SHP77 (cell line): ENCODE measurements at regions not wholly inside any gene's neighbourhood (a gene's known extent, or its start where the extent isn't known, plus 50 kb on each side); places are given as distances from the start of the nearest gene placed in this dataset.

Experiments
- DNase-seq, 2 experiments: peaks; one replicate each; lab custom pipeline; 2025; lab: John Stamatoyannopoulos, UW

GRCh38 chr4:124219389-124219788 is 493.1 kb downstream of the ANKRD50 start:
- DNase-seq: no peak

GRCh38 chr4:124224256-124224655 is 488.3 kb downstream of the ANKRD50 start:
- no peak for DNase-seq

GRCh38 chr4:124227981-124228380 is 484.6 kb downstream of the ANKRD50 start:
- DNase-seq: no peak

- DNase-seq: no peak
Measured at GRCh38 chr4:124230268-124230667, 482.3 kb downstream of the ANKRD50 start.

- no peak for DNase-seq
Measured at GRCh38 chr4:124234771-124235170, 477.8 kb downstream of the ANKRD50 start.

GRCh38 chr4:124243671-124244366 is 468.7 kb downstream of the ANKRD50 start:
- DNase-seq: no peak

GRCh38 chr4:124253080-124253479 is 459.5 kb downstream of the ANKRD50 start:
- DNase-seq: peak; percentile 63 to 72

- DNase-seq: peak; percentile 21 to 49
Measured at GRCh38 chr4:124262211-124263179, 450.0 kb downstream of the ANKRD50 start.

- DNase-seq: no peak
Measured at GRCh38 chr4:124265701-124266100, 446.8 kb downstream of the ANKRD50 start.

GRCh38 chr4:124266721-124267120 is 445.8 kb downstream of the ANKRD50 start:
- DNase-seq: no peak

GRCh38 chr4:124276461-124276860 is 436.1 kb downstream of the ANKRD50 start:
- DNase-seq: no peak

GRCh38 chr4:124277691-124278090 is 434.8 kb downstream of the ANKRD50 start:
- DNase-seq: no peak

- no peak for DNase-seq
Measured at GRCh38 chr4:124278477-124278876, 434.1 kb downstream of the ANKRD50 start.

- DNase-seq: peak; percentile 15 to 39
Measured at GRCh38 chr4:124279741-124280140, 432.8 kb downstream of the ANKRD50 start.

- no peak for DNase-seq
Measured at GRCh38 chr4:124282301-124282898, 430.1 kb downstream of the ANKRD50 start.

- no peak for DNase-seq
Measured at GRCh38 chr4:124288706-124289486, 423.6 kb downstream of the ANKRD50 start.

- no peak for DNase-seq
Measured at GRCh38 chr4:124290678-124291077, 421.9 kb downstream of the ANKRD50 start.

- DNase-seq: no peak
Measured at GRCh38 chr4:124295413-124295812, 417.1 kb downstream of the ANKRD50 start.

GRCh38 chr4:124304941-124305340 is 407.6 kb downstream of the ANKRD50 start:
- DNase-seq: no peak

GRCh38 chr4:124306352-124306751 is 406.2 kb downstream of the ANKRD50 start:
- no peak for DNase-seq

- no peak for DNase-seq
Measured at GRCh38 chr4:124307143-124307542, 405.4 kb downstream of the ANKRD50 start.

GRCh38 chr4:124318292-124318691 is 394.2 kb downstream of the ANKRD50 start:
- DNase-seq: no peak
